ENCODE measurements at regions not wholly inside any gene's neighbourhood (a gene's known extent, or its start where the extent isn't known, plus 50 kb on each side); places are given as distances from the start of the nearest gene placed in this dataset.

- DNase-seq (ENCODE audit: extremely low read depth in 1 of 4, low spot score in 3 of 4): no peak
- H3K36me3 ChIP-seq (ENCODE audit: control insufficient read depth, insufficient read depth, low read length): no peaks in the 10 kb centered on the region
- in situ Hi-C loops (cut with MboI) (no loop called here), intact Hi-C loops (cut with micrococcal nuclease) (no loop called here)
- no peaks in the 10 kb centered on the region for H3K4me1 ChIP-seq (replicated peaks in 1 of 2; ENCODE audit: control insufficient read depth in 2 of 2, insufficient read depth in 2 of 2, low read length in 2 of 2)
- no peak overlapping the region for H2AFZ ChIP-seq (ENCODE audit: low read depth, low read length)
- no peaks in the 10 kb centered on the region for H4K20me1 ChIP-seq (replicated peaks; ENCODE audit: control insufficient read depth, insufficient read depth, low read length)
- no peak overlapping the region for H3K4me3 ChIP-seq
- no peaks in the 10 kb centered on the region for H3K79me2 ChIP-seq (ENCODE audit: control insufficient read depth, insufficient read depth, low read length)
- no peak for TF ChIP-seq CBX2 (IDR thresholded peaks at IDR 0.05; ENCODE audit: insufficient read depth, low read length, poor library complexity, severe bottlenecking)
- TF ChIP-seq ZNF408 (CRISPR knock-in tag; IDR thresholded peaks at IDR 0.05; ENCODE audit: low read depth): no peak
- no peak for TF ChIP-seq VEZF1 (CRISPR knock-in tag; IDR thresholded peaks at IDR 0.05)
- no peak for ATAC-seq
- H3K27me3 ChIP-seq (ENCODE audit: control insufficient read depth in 2 of 2, insufficient read depth in 2 of 2, low read length in 2 of 2): no peaks in the 10 kb centered on the region
- no peak overlapping the region for H3K27ac ChIP-seq (ENCODE audit: extremely low read depth, low read depth, low read length)
- WGBS (ENCODE audit: insufficient coverage, low coverage, missing lambda C conversion rate): 0% methylated on average over 4 of the region's 4 CpGs
- CTCF ChIA-PET (ENCODE audit: low intra/inter-chr PET ratio): no interaction called here
- BruUV-seq (replicated peaks): no TSS peak
- POLR2A ChIA-PET: no interaction called here
- no peaks in the 10 kb centered on the region for H3K9me1 ChIP-seq (ENCODE audit: control insufficient read depth, insufficient read depth, low read length)
- no peak overlapping the region for H3K4me2 ChIP-seq (ENCODE audit: insufficient read depth, low read length)
- FAIRE-seq: no peak
- H3K9ac ChIP-seq (ENCODE audit: insufficient read depth in 1 of 2, low read depth in 2 of 2, low read length in 2 of 2): no peak overlapping the region
- H3K9me3 ChIP-seq (replicated peaks; ENCODE audit: control insufficient read depth, insufficient read depth, low read depth, low read length): peaks cover 4% of the 10 kb centered on the region; the same call in 1 of the 2 replicates
Observed at GRCh38 chr21:27807596-27807995, 840.7 kb upstream of the ADAMTS5 start.

GRCh38 chr21:27806281-27806680 is 839.4 kb upstream of the ADAMTS5 start:
- H3K9me3 ChIP-seq (replicated peaks; ENCODE audit: control insufficient read depth, insufficient read depth, low read depth, low read length): peaks cover 4% of the 10 kb centered on the region; the same call in 1 of the 2 replicates
- no peaks in the 10 kb centered on the region for H3K4me1 ChIP-seq (replicated peaks in 1 of 2; ENCODE audit: control insufficient read depth in 2 of 2, insufficient read depth in 2 of 2, low read length in 2 of 2)
- CTCF ChIA-PET (ENCODE audit: low intra/inter-chr PET ratio): no interaction called here
- no peak for ATAC-seq
- no peaks in the 10 kb centered on the region for H3K36me3 ChIP-seq (ENCODE audit: control insufficient read depth, insufficient read depth, low read length)
- no peaks in the 10 kb centered on the region for H3K27me3 ChIP-seq (ENCODE audit: control insufficient read depth in 2 of 2, insufficient read depth in 2 of 2, low read length in 2 of 2)
- no peaks in the 10 kb centered on the region for H4K20me1 ChIP-seq (replicated peaks; ENCODE audit: control insufficient read depth, insufficient read depth, low read length)
- no peaks in the 10 kb centered on the region for H3K79me2 ChIP-seq (ENCODE audit: control insufficient read depth, insufficient read depth, low read length)
- TF ChIP-seq ZNF282 (CRISPR knock-in tag; IDR thresholded peaks at IDR 0.05): no peak
- TF ChIP-seq MXI1 (IDR thresholded peaks at IDR 0.05; ENCODE audit: low read depth, low read length): no peak
- no peak for TF ChIP-seq SETDB1 (IDR thresholded peaks at IDR 0.05; ENCODE audit: low read length)
- TF ChIP-seq GABPB1 (CRISPR knock-in tag; IDR thresholded peaks at IDR 0.05): no peak
- no peak for TF ChIP-seq ZNF316 (IDR thresholded peaks at IDR 0.05)
- no peak for TF ChIP-seq ZNF398 (CRISPR knock-in tag; IDR thresholded peaks at IDR 0.05)
- no peak for TF ChIP-seq NCOA6 (IDR thresholded peaks at IDR 0.05)
- no peak for TF ChIP-seq TAF1 (IDR thresholded peaks at IDR 0.05; ENCODE audit: control insufficient read depth, extremely low read depth, insufficient read depth, low read length, severe bottlenecking)
- no peak for DNase-seq (ENCODE audit: extremely low read depth in 1 of 4, low spot score in 3 of 4)
- FAIRE-seq: no peak
- no peak overlapping the region for H3K9ac ChIP-seq (ENCODE audit: insufficient read depth in 1 of 2, low read depth in 2 of 2, low read length in 2 of 2)
- no peak overlapping the region for H3K4me2 ChIP-seq (ENCODE audit: insufficient read depth, low read length)
- H3K4me3 ChIP-seq: no peak overlapping the region
- no peak overlapping the region for H3K27ac ChIP-seq (ENCODE audit: extremely low read depth, low read depth, low read length)
- intact Hi-C loops (cut with micrococcal nuclease) (no loop called here), in situ Hi-C loops (cut with MboI) (no loop called here)
- WGBS (ENCODE audit: insufficient coverage, low coverage, missing lambda C conversion rate): 0% methylated on average over 5 of the region's 5 CpGs
- H3K9me1 ChIP-seq (ENCODE audit: control insufficient read depth, insufficient read depth, low read length): no peaks in the 10 kb centered on the region
- no TSS peak for BruUV-seq (replicated peaks)
- no peak overlapping the region for H2AFZ ChIP-seq (ENCODE audit: low read depth, low read length)
- POLR2A ChIA-PET: no interaction called here
